ENCODE measurements at regions not wholly inside any gene's neighbourhood (a gene's known extent, or its start where the extent isn't known, plus 50 kb on each side); places are given as distances from the start of the nearest gene placed in this dataset.

- intact Hi-C loops (cut with DNase I): no loop called here
- Histone ChIP-seq H3K36me3 (no peaks in the 10 kb centered on the region), H3K4me1 (no peaks in the 10 kb centered on the region), H3K4me3 (no peak overlapping the region), H3K9me3 (no peaks in the 10 kb centered on the region), H3K27ac (no peak overlapping the region), H3K27me3 (no peaks in the 10 kb centered on the region)
- no peak for DNase-seq (ENCODE audit: low spot score in 2 of 2)
- TF ChIP-seq, protein P1, sequence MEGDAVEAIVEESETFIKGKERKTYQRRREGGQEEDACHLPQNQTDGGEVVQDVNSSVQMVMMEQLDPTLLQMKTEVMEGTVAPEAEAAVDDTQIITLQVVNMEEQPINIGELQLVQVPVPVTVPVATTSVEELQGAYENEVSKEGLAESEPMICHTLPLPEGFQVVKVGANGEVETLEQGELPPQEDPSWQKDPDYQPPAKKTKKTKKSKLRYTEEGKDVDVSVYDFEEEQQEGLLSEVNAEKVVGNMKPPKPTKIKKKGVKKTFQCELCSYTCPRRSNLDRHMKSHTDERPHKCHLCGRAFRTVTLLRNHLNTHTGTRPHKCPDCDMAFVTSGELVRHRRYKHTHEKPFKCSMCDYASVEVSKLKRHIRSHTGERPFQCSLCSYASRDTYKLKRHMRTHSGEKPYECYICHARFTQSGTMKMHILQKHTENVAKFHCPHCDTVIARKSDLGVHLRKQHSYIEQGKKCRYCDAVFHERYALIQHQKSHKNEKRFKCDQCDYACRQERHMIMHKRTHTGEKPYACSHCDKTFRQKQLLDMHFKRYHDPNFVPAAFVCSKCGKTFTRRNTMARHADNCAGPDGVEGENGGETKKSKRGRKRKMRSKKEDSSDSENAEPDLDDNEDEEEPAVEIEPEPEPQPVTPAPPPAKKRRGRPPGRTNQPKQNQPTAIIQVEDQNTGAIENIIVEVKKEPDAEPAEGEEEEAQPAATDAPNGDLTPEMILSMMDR (IDR thresholded peaks at IDR 0.05): no peak
Measured at GRCh38 chr15:97501291-97501690, 459.2 kb upstream of the ARRDC4 start.

GRCh38 chr15:97502038-97502437, 458.5 kb upstream of the ARRDC4 start:
- H3K9me3 ChIP-seq: no peaks in the 10 kb centered on the region
- no peaks in the 10 kb centered on the region for H3K36me3 ChIP-seq
- no peaks in the 10 kb centered on the region for H3K4me1 ChIP-seq
- no peaks in the 10 kb centered on the region for H3K27me3 ChIP-seq
- H3K4me3 ChIP-seq: no peak overlapping the region
- DNase-seq (ENCODE audit: low spot score in 2 of 2): no peak
- intact Hi-C loops (cut with DNase I): no loop called here
- no peak overlapping the region for H3K27ac ChIP-seq
- TF ChIP-seq, protein P1 (IDR thresholded peaks at IDR 0.05): no peak

GRCh38 chr15:97504031-97504792, 456.3 kb upstream of the ARRDC4 start:
- TF ChIP-seq, protein P1 (IDR thresholded peaks at IDR 0.05): no peak
- no peak overlapping the region for H3K4me3 ChIP-seq
- H3K9me3 ChIP-seq: no peaks in the 10 kb centered on the region
- H3K27ac ChIP-seq: no peak overlapping the region
- H3K36me3 ChIP-seq: no peaks in the 10 kb centered on the region
- DNase-seq (ENCODE audit: low spot score in 2 of 2): no peak
- no peaks in the 10 kb centered on the region for H3K27me3 ChIP-seq
- intact Hi-C loops (cut with DNase I): no loop called here
- H3K4me1 ChIP-seq: no peaks in the 10 kb centered on the region

- TF ChIP-seq, protein P1 (IDR thresholded peaks at IDR 0.05): no peak
- H3K4me1 ChIP-seq: no peaks in the 10 kb centered on the region
- H3K9me3 ChIP-seq: no peaks in the 10 kb centered on the region
- no peaks in the 10 kb centered on the region for H3K27me3 ChIP-seq
- H3K4me3 ChIP-seq: no peak overlapping the region
- DNase-seq (ENCODE audit: low spot score in 2 of 2): no peak
- H3K27ac ChIP-seq: no peak overlapping the region
- intact Hi-C loops (cut with DNase I): no loop called here
- no peaks in the 10 kb centered on the region for H3K36me3 ChIP-seq
Measured at GRCh38 chr15:97517737-97518136, 442.8 kb upstream of the ARRDC4 start.

- TF ChIP-seq, protein P1 (IDR thresholded peaks at IDR 0.05): no peak
- no peaks in the 10 kb centered on the region for H3K4me1 ChIP-seq
- intact Hi-C loops (cut with DNase I): no loop called here
- H3K4me3 ChIP-seq: no peak overlapping the region
- H3K9me3 ChIP-seq: no peaks in the 10 kb centered on the region
- DNase-seq (ENCODE audit: low spot score in 2 of 2): no peak
- H3K27me3 ChIP-seq: no peaks in the 10 kb centered on the region
- H3K36me3 ChIP-seq: no peaks in the 10 kb centered on the region
- no peak overlapping the region for H3K27ac ChIP-seq
Measured at GRCh38 chr15:97520689-97521088, 439.8 kb upstream of the ARRDC4 start.
